Chondrocyte (in vitro differentiated cells): ENCODE measurements at regions not wholly inside any gene's neighbourhood (a gene's known extent, or its start where the extent isn't known, plus 50 kb on each side); places are given as distances from the start of the nearest gene placed in this dataset.
"Not testable (repeated sequence)": the region's sequence is repeated elsewhere in the genome, so short reads cannot be mapped to it uniquely, and the experiment has no call there.

ENCODE experiments used
- DNase-seq: peaks from one replicate; pipeline ENCODE4 v3.0.0; 2021; ENCODE audit warnings: mixed read lengths, low spot score
- H3K27ac Mint-ChIP-seq: one replicate; pipeline ENCODE4 v1.8.0; 2021; ENCODE audit warnings: mild to moderate bottlenecking, moderate library complexity, mixed read lengths; ENCODE audit not compliant: unreplicated experiment
- H3K27me3 Mint-ChIP-seq: 2 replicates; pipeline ENCODE4 v1.8.0; 2021; ENCODE audit warnings: low read depth, mixed read lengths
- H3K36me3 Mint-ChIP-seq: 2 replicates; pipeline ENCODE4 v1.8.0; 2021; ENCODE audit warnings: low read depth, mixed read lengths
- H3K4me1 Mint-ChIP-seq: 2 replicates; pipeline ENCODE4 v1.8.0; 2021; ENCODE audit warnings: low read depth, mild to moderate bottlenecking, mixed read lengths
- H3K4me3 Mint-ChIP-seq: one replicate; pipeline ENCODE4 v1.8.0; 2021; ENCODE audit warnings: mild to moderate bottlenecking, moderate library complexity, mixed read lengths; ENCODE audit not compliant: unreplicated experiment
- H3K9me3 Mint-ChIP-seq: 2 replicates; pipeline ENCODE4 v1.8.0; 2021; ENCODE audit warnings: low read depth, mixed read lengths
- CTCF ChIP-seq: fragments of 200-600 bp; sonication (generic); IDR thresholded peaks from 2 replicates; pipeline ENCODE4 v1.5.0; 2021; ENCODE audit warnings: antibody characterized with exemption, mild to moderate bottlenecking, moderate library complexity

DNA sequence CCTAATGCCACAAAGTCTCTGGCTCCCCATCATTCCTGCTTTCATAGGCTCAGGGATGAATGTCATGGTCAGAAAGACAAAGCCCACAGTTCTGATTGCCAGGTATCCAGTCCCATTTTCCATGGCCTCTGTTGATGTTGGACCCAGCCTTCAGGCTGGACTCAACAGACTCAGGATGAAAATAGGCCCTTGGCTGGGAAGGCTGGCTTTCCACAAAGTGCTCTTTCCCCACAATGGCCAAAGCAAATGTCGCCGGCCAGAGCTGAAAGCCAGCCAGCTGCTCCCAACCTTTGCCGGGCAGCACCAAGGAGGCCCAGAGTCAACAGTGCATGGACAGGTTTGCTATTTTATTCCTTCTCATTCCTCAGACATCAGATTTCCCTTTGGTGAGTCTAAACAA lies 430.1 kb upstream of the FGF16 start:
- Mint-ChIP-seq H3K27ac (no peak overlapping the region), H3K9me3 (peaks cover 8% of the 10 kb centered on the region), H3K27me3 (no peaks in the 10 kb centered on the region), H3K36me3 (no peaks in the 10 kb centered on the region), H3K4me3 (no peak overlapping the region), H3K4me1 (no peaks in the 10 kb centered on the region)
- no peak for DNase-seq
- TF ChIP-seq CTCF = no peak

- H3K4me1 Mint-ChIP-seq = not testable (repeated sequence)
- peaks cover 32% of the 10 kb centered on the region for H3K9me3 Mint-ChIP-seq
These were observed 400.9 kb upstream of the FGF16 start for GRCh38 chrX:77046180-77046810.

GRCh38 chrX:77060572-77060971 lies 386.6 kb upstream of the FGF16 start:
- no peaks in the 10 kb centered on the region for H3K36me3 Mint-ChIP-seq
- H3K27ac Mint-ChIP-seq = no peak overlapping the region
- TF ChIP-seq CTCF = no peak
- peaks cover 32% of the 10 kb centered on the region for H3K9me3 Mint-ChIP-seq
- H3K27me3 Mint-ChIP-seq = no peaks in the 10 kb centered on the region
- no peak for DNase-seq
- H3K4me1 Mint-ChIP-seq = no peaks in the 10 kb centered on the region
- no peak overlapping the region for H3K4me3 Mint-ChIP-seq

More at GRCh38 chrX:77046180-77046810, 400.9 kb upstream of the FGF16 start:
- H3K27ac Mint-ChIP-seq, H3K27me3 Mint-ChIP-seq, H3K36me3 Mint-ChIP-seq, DNase-seq: not testable (repeated sequence)
- peak overlapping the region; percentile 53 for H3K4me3 Mint-ChIP-seq

GRCh38 chrX:77061022-77061421 lies 386.2 kb upstream of the FGF16 start:
- H3K27ac Mint-ChIP-seq = no peak overlapping the region
- no peaks in the 10 kb centered on the region for H3K36me3 Mint-ChIP-seq
- peaks cover 28% of the 10 kb centered on the region for H3K9me3 Mint-ChIP-seq
- no peaks in the 10 kb centered on the region for H3K27me3 Mint-ChIP-seq
- no peaks in the 10 kb centered on the region for H3K4me1 Mint-ChIP-seq
- no peak overlapping the region for H3K4me3 Mint-ChIP-seq
- no peak for DNase-seq
- no peak for TF ChIP-seq CTCF

- Mint-ChIP-seq H3K4me3 (no peak overlapping the region), H3K27ac (no peak overlapping the region), H3K4me1 (no peaks in the 10 kb centered on the region), H3K9me3 (peaks cover 23% of the 10 kb centered on the region), H3K36me3 (no peaks in the 10 kb centered on the region), H3K27me3 (no peaks in the 10 kb centered on the region)
- TF ChIP-seq CTCF = no peak
- DNase-seq = no peak
These were observed 385.6 kb upstream of the FGF16 start for GRCh38 chrX:77061545-77061944.

- Mint-ChIP-seq H3K27ac (no peak overlapping the region), H3K9me3 (peaks cover 11% of the 10 kb centered on the region), H3K4me3 (no peak overlapping the region), H3K36me3 (no peaks in the 10 kb centered on the region), H3K27me3 (no peaks in the 10 kb centered on the region), H3K4me1 (no peaks in the 10 kb centered on the region)
- no peak for DNase-seq
- TF ChIP-seq CTCF = no peak
These were observed 381.3 kb upstream of the FGF16 start for GRCh38 chrX:77065896-77066295.
